Jurkat, Clone E6-1 (cell line): ENCODE measurements at regions not wholly inside any gene's neighbourhood (a gene's known extent, or its start where the extent isn't known, plus 50 kb on each side); places are given as distances from the start of the nearest gene placed in this dataset.

ENCODE experiments used
- DNase-seq: peaks from one replicate; pipeline ENCODE4 v3.0.0-alpha.2; 2011; ENCODE audit warnings: low read depth, low spot score
- H3K4me3 ChIP-seq: 2 replicates; pipeline ENCODE4 v1.5.1; 2011; ENCODE audit warnings: mild to moderate bottlenecking, low read length, control low read depth, moderate library complexity

GRCh38 chr20:52921340-52921739 lies 50.8 kb upstream of the TSHZ2 start:
- no peak overlapping the region for H3K4me3 ChIP-seq

GRCh38 chr20:52918311-52918710 lies 53.8 kb upstream of the TSHZ2 start:
- DNase-seq = no peak

More at GRCh38 chr20:52921340-52921739, 50.8 kb upstream of the TSHZ2 start:
- DNase-seq = no peak

GRCh38 chr20:52915564-52915963 lies 56.6 kb upstream of the TSHZ2 start:
- DNase-seq = no peak
- H3K4me3 ChIP-seq = no peak overlapping the region

More at GRCh38 chr20:52918311-52918710, 53.8 kb upstream of the TSHZ2 start:
- no peak overlapping the region for H3K4me3 ChIP-seq

GRCh38 chr20:52914870-52915269 lies 57.3 kb upstream of the TSHZ2 start:
- DNase-seq = no peak
- H3K4me3 ChIP-seq = no peak overlapping the region

GRCh38 chr20:52913650-52914387 lies 58.3 kb upstream of the TSHZ2 start:
- no peak overlapping the region for H3K4me3 ChIP-seq
- DNase-seq = no peak

- no peak overlapping the region for H3K4me3 ChIP-seq
- DNase-seq = no peak
Observed at GRCh38 chr20:52905241-52905994, 66.7 kb upstream of the TSHZ2 start.

GRCh38 chr20:52904837-52905236 lies 67.3 kb upstream of the TSHZ2 start:
- no peak for DNase-seq
- H3K4me3 ChIP-seq = no peak overlapping the region

GRCh38 chr20:52899041-52899608 lies 73.0 kb upstream of the TSHZ2 start:
- no peak for DNase-seq
- H3K4me3 ChIP-seq = no peak overlapping the region

GRCh38 chr20:52896348-52896747 lies 75.8 kb upstream of the TSHZ2 start:
- H3K4me3 ChIP-seq = no peak overlapping the region
- DNase-seq = no peak

- no peak for DNase-seq
- no peak overlapping the region for H3K4me3 ChIP-seq
Observed at GRCh38 chr20:52895701-52896100, 76.5 kb upstream of the TSHZ2 start.

- H3K4me3 ChIP-seq = no peak overlapping the region
Observed at GRCh38 chr20:52895235-52895634, 76.9 kb upstream of the TSHZ2 start.

GRCh38 chr20:52893498-52893897 lies 78.7 kb upstream of the TSHZ2 start:
- H3K4me3 ChIP-seq = no peak overlapping the region
- no peak for DNase-seq

More at GRCh38 chr20:52895235-52895634, 76.9 kb upstream of the TSHZ2 start:
- DNase-seq = no peak

GRCh38 chr20:52892023-52892422 lies 80.1 kb upstream of the TSHZ2 start:
- DNase-seq = no peak
- H3K4me3 ChIP-seq = no peak overlapping the region

GRCh38 chr20:52890130-52890529 lies 82.0 kb upstream of the TSHZ2 start:
- no peak for DNase-seq
- no peak overlapping the region for H3K4me3 ChIP-seq

- DNase-seq = no peak
- no peak overlapping the region for H3K4me3 ChIP-seq
Observed at GRCh38 chr20:52889225-52889624, 82.9 kb upstream of the TSHZ2 start.

GRCh38 chr20:52888096-52888495 lies 84.1 kb upstream of the TSHZ2 start:
- H3K4me3 ChIP-seq = no peak overlapping the region

GRCh38 chr20:52880997-52881396 lies 91.2 kb upstream of the TSHZ2 start:
- H3K4me3 ChIP-seq = no peak overlapping the region
- DNase-seq = no peak

More at GRCh38 chr20:52888096-52888495, 84.1 kb upstream of the TSHZ2 start:
- no peak for DNase-seq

GRCh38 chr20:52880259-52880658 lies 91.9 kb upstream of the TSHZ2 start:
- DNase-seq = no peak
- H3K4me3 ChIP-seq = no peak overlapping the region

GRCh38 chr20:52874241-52874640 lies 97.9 kb upstream of the TSHZ2 start:
- no peak overlapping the region for H3K4me3 ChIP-seq
- DNase-seq = no peak
